HL-60 (cell line): ENCODE measurements at regions not wholly inside any gene's neighbourhood (a gene's known extent, or its start where the extent isn't known, plus 50 kb on each side); places are given as distances from the start of the nearest gene placed in this dataset.

Experiments used
- DNase-seq, 2 experiments: peaks; one replicate each; pipeline ENCODE4 v3.0.0-alpha.2; 2010 to 2020; ENCODE audit warnings: low read depth in 1 of 2, low spot score in 1 of 2
- H3K27ac ChIP-seq: fragments of 250-450 bp; sonication (Bioruptor Pico); replicated peaks from 2 replicates; pipeline ENCODE4 v1.5.1; 2020; ENCODE audit warnings: mild to moderate bottlenecking, moderate library complexity
- H3K27me3 ChIP-seq: fragments of 250-450 bp; sonication (Bioruptor Pico); 2 replicates; pipeline ENCODE4 v1.5.1; 2021; ENCODE audit warnings: mild to moderate bottlenecking, moderate library complexity; ENCODE audit not compliant: insufficient read depth, poor library complexity, severe bottlenecking
- H3K4me3 ChIP-seq: replicated peaks from 2 replicates; pipeline ENCODE4 v1.5.1; 2011; ENCODE audit warnings: mild to moderate bottlenecking, control low read depth, low read length; ENCODE audit not compliant: insufficient read depth
- GABPA ChIP-seq: IDR thresholded peaks from 2 replicates; pipeline ENCODE4 v1.6.1; 2012; ENCODE audit warnings: low read depth
- POLR2AphosphoS5 ChIP-seq: IDR thresholded peaks from 2 replicates; pipeline ENCODE4 v1.6.1; 2012; ENCODE audit warnings: low read depth
- SPI1 ChIP-seq: IDR thresholded peaks from 2 replicates; pipeline ENCODE4 v1.6.1; 2012; ENCODE audit warnings: low read depth, mild to moderate bottlenecking, borderline replicate concordance
- TF ChIP-seq, protein P1 (sequence below): IDR thresholded peaks from 2 replicates; pipeline ENCODE4 v1.6.1; 2012; ENCODE audit warnings: low read depth; ENCODE audit not compliant: insufficient replicate concordance
- TF ChIP-seq, protein P2 (sequence below): IDR thresholded peaks from one replicate; pipeline ENCODE4 v1.5.1; 2011; ENCODE audit warnings: low read length, control low read depth, inconsistent platforms; ENCODE audit not compliant: insufficient read depth

DNA sequence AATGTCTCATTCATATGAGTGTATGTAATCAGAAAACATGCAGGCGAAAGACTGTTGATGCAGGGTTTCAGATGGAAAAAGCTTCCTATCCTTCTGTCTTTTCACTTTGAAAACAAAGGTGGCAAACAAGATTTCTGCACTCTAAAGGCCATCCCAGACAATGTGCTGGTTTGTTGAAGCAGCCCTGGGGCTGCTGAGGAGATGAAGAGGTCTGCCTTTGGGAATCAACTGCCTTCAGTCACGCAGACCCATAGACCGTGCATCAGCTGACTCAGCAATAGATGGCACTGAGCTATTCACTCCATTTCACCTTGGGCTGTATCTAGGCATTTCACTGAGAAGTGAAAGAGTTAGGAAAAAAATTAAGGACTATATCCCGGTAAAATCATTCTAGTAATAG is 60.5 kb upstream of the C5orf46 start:
- TF ChIP-seq, protein P1, sequence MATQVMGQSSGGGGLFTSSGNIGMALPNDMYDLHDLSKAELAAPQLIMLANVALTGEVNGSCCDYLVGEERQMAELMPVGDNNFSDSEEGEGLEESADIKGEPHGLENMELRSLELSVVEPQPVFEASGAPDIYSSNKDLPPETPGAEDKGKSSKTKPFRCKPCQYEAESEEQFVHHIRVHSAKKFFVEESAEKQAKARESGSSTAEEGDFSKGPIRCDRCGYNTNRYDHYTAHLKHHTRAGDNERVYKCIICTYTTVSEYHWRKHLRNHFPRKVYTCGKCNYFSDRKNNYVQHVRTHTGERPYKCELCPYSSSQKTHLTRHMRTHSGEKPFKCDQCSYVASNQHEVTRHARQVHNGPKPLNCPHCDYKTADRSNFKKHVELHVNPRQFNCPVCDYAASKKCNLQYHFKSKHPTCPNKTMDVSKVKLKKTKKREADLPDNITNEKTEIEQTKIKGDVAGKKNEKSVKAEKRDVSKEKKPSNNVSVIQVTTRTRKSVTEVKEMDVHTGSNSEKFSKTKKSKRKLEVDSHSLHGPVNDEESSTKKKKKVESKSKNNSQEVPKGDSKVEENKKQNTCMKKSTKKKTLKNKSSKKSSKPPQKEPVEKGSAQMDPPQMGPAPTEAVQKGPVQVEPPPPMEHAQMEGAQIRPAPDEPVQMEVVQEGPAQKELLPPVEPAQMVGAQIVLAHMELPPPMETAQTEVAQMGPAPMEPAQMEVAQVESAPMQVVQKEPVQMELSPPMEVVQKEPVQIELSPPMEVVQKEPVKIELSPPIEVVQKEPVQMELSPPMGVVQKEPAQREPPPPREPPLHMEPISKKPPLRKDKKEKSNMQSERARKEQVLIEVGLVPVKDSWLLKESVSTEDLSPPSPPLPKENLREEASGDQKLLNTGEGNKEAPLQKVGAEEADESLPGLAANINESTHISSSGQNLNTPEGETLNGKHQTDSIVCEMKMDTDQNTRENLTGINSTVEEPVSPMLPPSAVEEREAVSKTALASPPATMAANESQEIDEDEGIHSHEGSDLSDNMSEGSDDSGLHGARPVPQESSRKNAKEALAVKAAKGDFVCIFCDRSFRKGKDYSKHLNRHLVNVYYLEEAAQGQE: no peak
- TF ChIP-seq POLR2AphosphoS5 (no peak), GABPA (no peak), SPI1 (no peak)
- TF ChIP-seq, protein P2, sequence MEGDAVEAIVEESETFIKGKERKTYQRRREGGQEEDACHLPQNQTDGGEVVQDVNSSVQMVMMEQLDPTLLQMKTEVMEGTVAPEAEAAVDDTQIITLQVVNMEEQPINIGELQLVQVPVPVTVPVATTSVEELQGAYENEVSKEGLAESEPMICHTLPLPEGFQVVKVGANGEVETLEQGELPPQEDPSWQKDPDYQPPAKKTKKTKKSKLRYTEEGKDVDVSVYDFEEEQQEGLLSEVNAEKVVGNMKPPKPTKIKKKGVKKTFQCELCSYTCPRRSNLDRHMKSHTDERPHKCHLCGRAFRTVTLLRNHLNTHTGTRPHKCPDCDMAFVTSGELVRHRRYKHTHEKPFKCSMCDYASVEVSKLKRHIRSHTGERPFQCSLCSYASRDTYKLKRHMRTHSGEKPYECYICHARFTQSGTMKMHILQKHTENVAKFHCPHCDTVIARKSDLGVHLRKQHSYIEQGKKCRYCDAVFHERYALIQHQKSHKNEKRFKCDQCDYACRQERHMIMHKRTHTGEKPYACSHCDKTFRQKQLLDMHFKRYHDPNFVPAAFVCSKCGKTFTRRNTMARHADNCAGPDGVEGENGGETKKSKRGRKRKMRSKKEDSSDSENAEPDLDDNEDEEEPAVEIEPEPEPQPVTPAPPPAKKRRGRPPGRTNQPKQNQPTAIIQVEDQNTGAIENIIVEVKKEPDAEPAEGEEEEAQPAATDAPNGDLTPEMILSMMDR: no peak
- no peak overlapping the region for H3K4me3 ChIP-seq
- DNase-seq: no peak
- H3K27me3 ChIP-seq: no peaks in the 10 kb centered on the region
- no peak overlapping the region for H3K27ac ChIP-seq

- TF ChIP-seq GABPA: no peak
- TF ChIP-seq, protein P1: no peak
- no peak for TF ChIP-seq POLR2AphosphoS5
- TF ChIP-seq SPI1: no peak
- TF ChIP-seq, protein P2: no peak
- no peak overlapping the region for H3K27ac ChIP-seq
- H3K4me3 ChIP-seq: no peak overlapping the region
- DNase-seq: no peak
- no peaks in the 10 kb centered on the region for H3K27me3 ChIP-seq
Measured at GRCh38 chr5:147966326-147966725, 60.0 kb upstream of the C5orf46 start.

GRCh38 chr5:147965715-147966114 is 59.4 kb upstream of the C5orf46 start:
- TF ChIP-seq, protein P1: no peak
- TF ChIP-seq, protein P2: no peak
- TF ChIP-seq SPI1 (no peak), GABPA (no peak), POLR2AphosphoS5 (no peak)
- no peak overlapping the region for H3K27ac ChIP-seq
- DNase-seq: no peak
- no peak overlapping the region for H3K4me3 ChIP-seq
- H3K27me3 ChIP-seq: no peaks in the 10 kb centered on the region
